ENCODE measurements at regions not wholly inside any gene's neighbourhood (a gene's known extent, or its start where the extent isn't known, plus 50 kb on each side); places are given as distances from the start of the nearest gene placed in this dataset.

DNA sequence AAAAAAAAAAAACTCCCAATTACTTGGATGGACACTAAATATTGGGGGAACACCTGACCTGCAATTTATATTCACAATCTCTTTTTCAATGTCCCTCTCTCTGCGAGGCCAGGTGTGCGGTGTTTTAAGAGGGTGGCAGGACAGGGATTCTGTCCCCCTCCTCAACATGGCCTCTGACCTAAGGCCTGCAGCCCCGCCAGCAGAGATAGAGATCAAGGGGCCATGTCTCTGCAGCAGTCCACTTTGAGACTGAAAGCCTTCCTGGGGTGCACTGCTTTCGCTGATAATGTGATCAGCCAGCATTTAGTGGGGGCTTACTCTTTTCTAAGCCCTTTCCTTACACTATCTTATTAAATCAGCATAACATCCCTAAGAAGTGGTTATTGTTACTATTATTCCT, 419.9 kb downstream of the OCA2 start:
- TF ChIP-seq, protein P1, sequence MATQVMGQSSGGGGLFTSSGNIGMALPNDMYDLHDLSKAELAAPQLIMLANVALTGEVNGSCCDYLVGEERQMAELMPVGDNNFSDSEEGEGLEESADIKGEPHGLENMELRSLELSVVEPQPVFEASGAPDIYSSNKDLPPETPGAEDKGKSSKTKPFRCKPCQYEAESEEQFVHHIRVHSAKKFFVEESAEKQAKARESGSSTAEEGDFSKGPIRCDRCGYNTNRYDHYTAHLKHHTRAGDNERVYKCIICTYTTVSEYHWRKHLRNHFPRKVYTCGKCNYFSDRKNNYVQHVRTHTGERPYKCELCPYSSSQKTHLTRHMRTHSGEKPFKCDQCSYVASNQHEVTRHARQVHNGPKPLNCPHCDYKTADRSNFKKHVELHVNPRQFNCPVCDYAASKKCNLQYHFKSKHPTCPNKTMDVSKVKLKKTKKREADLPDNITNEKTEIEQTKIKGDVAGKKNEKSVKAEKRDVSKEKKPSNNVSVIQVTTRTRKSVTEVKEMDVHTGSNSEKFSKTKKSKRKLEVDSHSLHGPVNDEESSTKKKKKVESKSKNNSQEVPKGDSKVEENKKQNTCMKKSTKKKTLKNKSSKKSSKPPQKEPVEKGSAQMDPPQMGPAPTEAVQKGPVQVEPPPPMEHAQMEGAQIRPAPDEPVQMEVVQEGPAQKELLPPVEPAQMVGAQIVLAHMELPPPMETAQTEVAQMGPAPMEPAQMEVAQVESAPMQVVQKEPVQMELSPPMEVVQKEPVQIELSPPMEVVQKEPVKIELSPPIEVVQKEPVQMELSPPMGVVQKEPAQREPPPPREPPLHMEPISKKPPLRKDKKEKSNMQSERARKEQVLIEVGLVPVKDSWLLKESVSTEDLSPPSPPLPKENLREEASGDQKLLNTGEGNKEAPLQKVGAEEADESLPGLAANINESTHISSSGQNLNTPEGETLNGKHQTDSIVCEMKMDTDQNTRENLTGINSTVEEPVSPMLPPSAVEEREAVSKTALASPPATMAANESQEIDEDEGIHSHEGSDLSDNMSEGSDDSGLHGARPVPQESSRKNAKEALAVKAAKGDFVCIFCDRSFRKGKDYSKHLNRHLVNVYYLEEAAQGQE (IDR thresholded peaks at IDR 0.05; ENCODE audit: insufficient read depth in 1 of 2, low read depth in 2 of 2, low read length in 2 of 2) = no peak
- TF ChIP-seq POLR2AphosphoS5 (IDR thresholded peaks at IDR 0.05; ENCODE audit: low read depth, low read length) (no peak), TAF1 (IDR thresholded peaks at IDR 0.05; ENCODE audit: borderline replicate concordance, insufficient read depth, low read length) (no peak), FOXP2 (optimal IDR thresholded peaks at IDR 0.05; ENCODE audit: borderline replicate concordance, extremely low read depth, extremely low read length, insufficient read depth) (no peak), SIN3A (IDR thresholded peaks at IDR 0.05; ENCODE audit: borderline replicate concordance, insufficient read depth, low read length) (no peak)
